ENCODE measurements at regions not wholly inside any gene's neighbourhood (a gene's known extent, or its start where the extent isn't known, plus 50 kb on each side); places are given as distances from the start of the nearest gene placed in this dataset.

DNA sequence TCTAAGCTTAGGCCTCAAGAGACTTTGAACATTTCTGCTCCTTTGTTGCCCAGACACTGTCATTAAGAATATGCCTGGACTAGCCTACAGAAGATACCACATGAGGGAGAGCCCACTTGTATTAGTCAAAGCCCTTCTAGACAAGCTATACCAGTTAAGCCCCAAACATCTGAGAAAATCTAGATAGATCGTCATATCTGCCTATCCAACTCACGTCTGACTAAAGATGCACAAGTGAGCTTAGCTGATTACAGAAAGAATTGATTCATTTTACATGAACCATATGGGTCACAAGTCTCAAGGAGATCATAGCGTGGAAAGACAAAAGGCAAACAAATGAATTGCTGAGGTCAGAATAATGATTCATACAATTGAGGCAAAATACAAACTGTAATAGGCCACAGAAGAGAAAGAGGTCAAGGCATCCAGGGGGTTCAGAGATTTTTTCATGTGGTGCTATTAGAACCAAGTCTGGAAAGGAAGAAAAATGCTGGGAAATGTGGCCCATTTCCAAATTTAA is 1155.5 kb upstream of the TENM4 start:
- DNase-seq (ENCODE audit: low read depth): no peak

DNA sequence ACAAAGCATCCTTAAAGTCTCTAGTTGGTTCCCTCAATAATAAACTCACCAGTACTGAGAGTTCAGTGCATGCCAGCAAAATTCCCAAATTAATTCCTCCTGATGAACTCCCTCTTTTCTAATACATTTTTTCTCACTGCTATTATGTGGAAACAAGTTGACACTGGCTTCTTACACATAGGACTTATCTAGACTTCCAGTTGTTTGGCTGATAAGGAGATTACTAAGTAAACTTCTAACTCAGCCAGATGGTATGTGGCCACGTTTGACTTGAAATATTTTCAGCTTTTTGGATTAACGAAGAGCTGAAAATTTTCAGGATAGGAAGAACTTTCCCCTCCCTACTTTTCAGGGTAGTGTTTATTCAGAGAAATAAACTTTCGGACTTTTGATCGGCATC is 1154.2 kb upstream of the TENM4 start:
- DNase-seq (ENCODE audit: low read depth): no peak

- no peak for DNase-seq (ENCODE audit: low read depth)
Measured at GRCh38 chr11:80593648-80594374, 1153.0 kb upstream of the TENM4 start.

DNA sequence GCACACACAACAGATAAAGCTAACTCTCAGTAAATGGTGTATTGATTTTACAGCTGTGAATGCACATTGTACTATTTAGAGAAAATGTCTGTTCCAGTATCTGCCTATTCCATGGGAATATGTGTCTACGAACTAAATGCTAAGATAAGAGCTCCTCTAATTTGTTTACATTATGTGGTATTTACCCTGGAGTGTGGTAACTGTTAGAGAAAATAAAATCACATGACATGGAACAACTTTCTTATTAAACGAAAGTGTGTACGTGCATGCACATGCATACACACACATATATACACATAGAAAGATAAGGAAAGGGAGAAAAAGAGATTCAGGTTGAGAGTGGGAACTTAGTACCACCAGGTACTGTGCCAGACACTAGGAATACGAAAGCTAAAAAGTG is 1151.7 kb upstream of the TENM4 start:
- DNase-seq (ENCODE audit: low read depth): no peak

GRCh38 chr11:80587906-80588305 is 1147.1 kb upstream of the TENM4 start:
- no peak for DNase-seq (ENCODE audit: low read depth)

DNA sequence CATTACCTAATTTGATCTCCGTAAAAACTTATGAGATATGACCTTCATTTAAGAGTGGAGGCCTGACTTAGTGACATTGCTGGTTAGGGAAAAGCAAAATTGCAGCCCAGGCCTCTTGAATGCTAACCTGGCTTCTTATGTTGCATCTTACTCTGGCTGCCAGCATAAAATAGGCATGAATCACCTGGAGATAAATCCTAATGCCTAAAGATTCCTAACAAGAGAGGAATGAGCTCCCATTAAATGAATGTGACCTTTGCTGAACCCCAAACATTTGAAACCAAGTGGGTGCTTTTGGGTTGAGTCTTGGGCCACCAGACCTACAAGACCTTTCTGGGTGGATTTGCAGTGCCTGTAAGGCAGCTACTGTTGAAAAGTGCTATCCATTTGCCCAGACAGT is 1145.6 kb upstream of the TENM4 start:
- DNase-seq (ENCODE audit: low read depth): no peak

- DNase-seq (ENCODE audit: low read depth): no peak
Measured at GRCh38 chr11:80584661-80585060, 1143.8 kb upstream of the TENM4 start.

GRCh38 chr11:80569832-80570231 is 1129.0 kb upstream of the TENM4 start:
- no peak for DNase-seq (ENCODE audit: low read depth)

- no peak for DNase-seq (ENCODE audit: low read depth)
Measured at GRCh38 chr11:80565231-80565630, 1124.4 kb upstream of the TENM4 start.

DNA sequence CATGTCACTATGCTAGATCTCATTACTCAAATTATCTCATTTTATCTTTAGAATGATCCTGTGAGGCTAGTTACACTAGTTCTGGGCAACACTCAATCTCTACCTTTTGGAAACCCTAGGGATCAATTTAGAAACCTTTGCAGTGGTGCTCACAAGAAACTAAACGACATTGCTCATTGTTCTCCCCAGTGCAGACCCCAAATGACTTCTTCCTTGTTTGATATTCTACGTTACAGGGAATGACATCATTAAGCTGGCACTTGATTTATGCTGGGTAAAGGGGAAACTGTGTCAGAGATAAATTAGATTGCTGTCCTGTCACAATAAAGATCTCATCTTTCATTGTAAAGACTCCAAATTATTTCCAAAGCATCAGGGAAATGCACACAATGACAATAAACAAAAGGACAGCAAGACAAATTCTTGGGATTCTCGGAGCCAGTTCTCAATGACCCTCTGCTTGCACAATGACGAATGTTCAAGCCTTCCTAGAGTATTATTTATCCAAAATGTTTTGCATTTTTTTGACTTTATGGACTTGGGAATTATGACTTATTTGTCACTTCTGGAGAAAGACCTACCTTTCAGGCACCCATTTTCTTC is 1121.8 kb upstream of the TENM4 start:
- no peak for DNase-seq (ENCODE audit: low read depth)

- DNase-seq (ENCODE audit: low read depth): no peak
Measured at GRCh38 chr11:80559942-80560341, 1119.1 kb upstream of the TENM4 start.

- no peak for DNase-seq (ENCODE audit: low read depth)
Measured at GRCh38 chr11:80553565-80553964, 1112.7 kb upstream of the TENM4 start.

- no peak for DNase-seq (ENCODE audit: low read depth)
Measured at GRCh38 chr11:80542704-80543103, 1101.9 kb upstream of the TENM4 start.

- DNase-seq (ENCODE audit: low read depth): no peak
Measured at GRCh38 chr11:80538040-80538439, 1097.2 kb upstream of the TENM4 start.

- DNase-seq (ENCODE audit: low read depth): no peak
Measured at GRCh38 chr11:80533463-80533862, 1092.6 kb upstream of the TENM4 start.

DNA sequence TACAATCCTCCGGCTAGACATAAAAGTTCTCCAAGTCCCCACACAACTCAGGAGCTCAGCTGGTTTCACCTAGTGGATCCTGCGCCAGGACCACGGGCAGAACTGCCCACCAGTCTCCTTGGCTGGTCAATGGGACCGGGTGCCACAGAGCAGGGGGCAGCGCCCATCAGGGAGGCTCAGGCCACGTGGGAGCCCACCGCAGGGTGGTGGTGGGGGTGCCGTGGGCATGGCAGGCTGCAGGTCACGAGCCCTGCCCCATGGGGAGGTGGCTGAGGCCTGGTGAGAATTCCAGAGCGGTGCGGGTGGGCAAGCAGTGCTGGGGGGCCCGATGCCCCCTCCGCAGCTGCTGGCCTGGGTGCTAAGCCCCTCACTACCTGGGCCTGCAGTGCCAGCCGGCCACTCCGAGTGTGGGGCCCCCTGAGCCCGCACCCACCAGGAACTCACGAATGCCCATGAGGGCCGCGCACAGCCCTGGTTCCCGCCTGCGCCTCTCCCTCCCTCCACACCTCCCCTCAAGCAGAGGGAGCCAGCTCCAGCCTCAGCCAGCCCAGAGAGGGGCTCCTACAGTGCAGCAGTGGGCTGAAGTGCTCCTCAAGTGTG is 1091.9 kb upstream of the TENM4 start:
- no peak for DNase-seq (ENCODE audit: low read depth)

GRCh38 chr11:80529726-80530125 is 1088.9 kb upstream of the TENM4 start:
- no peak for DNase-seq (ENCODE audit: low read depth)

GRCh38 chr11:80525663-80526405 is 1085.0 kb upstream of the TENM4 start:
- DNase-seq (ENCODE audit: low read depth): no peak

DNA sequence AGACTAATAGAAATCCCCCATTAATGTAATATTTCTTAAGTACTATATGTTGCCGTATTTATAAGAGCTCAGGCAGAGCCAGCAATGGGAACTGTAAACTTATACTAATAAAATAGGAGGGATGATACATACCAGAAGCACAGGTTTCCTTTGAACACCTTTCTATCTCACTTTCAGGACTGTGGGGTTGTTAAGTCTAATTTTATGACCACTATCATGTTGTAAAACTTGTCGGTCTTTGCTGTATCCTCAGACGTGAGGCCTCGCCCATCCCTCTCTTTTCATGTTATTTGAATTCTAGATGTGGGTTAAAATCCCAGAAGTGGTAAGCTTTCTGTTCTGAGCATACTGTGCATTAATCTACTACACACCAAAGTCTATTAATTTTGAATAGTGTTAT is 1083.5 kb upstream of the TENM4 start:
- DNase-seq (ENCODE audit: low read depth): no peak

GRCh38 chr11:80523057-80523456 is 1082.2 kb upstream of the TENM4 start:
- DNase-seq (ENCODE audit: low read depth): no peak

- DNase-seq (ENCODE audit: low read depth): no peak
Measured at GRCh38 chr11:80521592-80521991, 1080.8 kb upstream of the TENM4 start.

DNA sequence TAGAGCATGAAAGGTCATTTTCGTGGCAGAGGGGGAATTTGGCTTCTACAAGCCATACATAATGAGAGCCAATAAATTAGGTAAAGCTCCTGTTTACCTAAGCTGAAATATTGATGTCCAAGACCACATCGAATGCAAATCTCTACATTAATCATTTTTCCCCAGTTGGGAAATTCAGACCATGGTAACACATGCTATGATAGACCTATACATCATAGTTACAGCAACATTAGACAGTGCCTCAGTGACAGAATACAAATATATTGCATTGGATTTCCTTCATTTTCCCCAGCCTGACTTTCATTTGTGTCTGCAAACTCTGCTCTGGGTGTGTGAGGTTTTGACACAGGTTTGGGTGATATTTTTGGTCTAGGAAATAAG is 1079.7 kb upstream of the TENM4 start:
- no peak for DNase-seq (ENCODE audit: low read depth)
